Ishikawa (cell line): ENCODE measurements at regions not wholly inside any gene's neighbourhood (a gene's known extent, or its start where the extent isn't known, plus 50 kb on each side); places are given as distances from the start of the nearest gene placed in this dataset.

Source experiments
- CEBPB ChIP-seq: IDR thresholded peaks from 2 replicates; pipeline ENCODE4 v1.6.1; 2012
- CREB1 ChIP-seq: IDR thresholded peaks from 2 replicates; pipeline ENCODE4 v1.6.1; 2012; ENCODE audit warnings: low read depth
- EGR1 ChIP-seq: IDR thresholded peaks from 2 replicates; pipeline ENCODE4 v1.6.1; 2012
- EP300 ChIP-seq: IDR thresholded peaks from 2 replicates; pipeline ENCODE4 v1.6.1; 2012; ENCODE audit warnings: borderline replicate concordance
- FOXM1 ChIP-seq: IDR thresholded peaks from 2 replicates; pipeline ENCODE4 v1.6.1; 2012; ENCODE audit warnings: low read depth, borderline replicate concordance
- NFIC ChIP-seq: IDR thresholded peaks from 2 replicates; pipeline ENCODE4 v1.6.1; 2012
- RAD21 ChIP-seq: IDR thresholded peaks from 2 replicates; pipeline ENCODE4 v1.6.1; 2012; ENCODE audit warnings: low read depth
- TAF1 ChIP-seq: IDR thresholded peaks from 2 replicates; pipeline ENCODE4 v1.6.1; 2012; ENCODE audit warnings: low read depth, mild to moderate bottlenecking
- TCF12 ChIP-seq: IDR thresholded peaks from 2 replicates; pipeline ENCODE4 v1.6.1; 2012; ENCODE audit warnings: low read depth
- TEAD4 ChIP-seq: IDR thresholded peaks from 2 replicates; pipeline ENCODE4 v1.6.1; 2012
- YY1 ChIP-seq: IDR thresholded peaks from 2 replicates; pipeline ENCODE4 v1.6.1; 2012; ENCODE audit warnings: low read depth
- ZBTB7A ChIP-seq: IDR thresholded peaks from 2 replicates; pipeline ENCODE4 v1.6.1; 2012; ENCODE audit warnings: low read depth
- TF ChIP-seq, protein P1 (sequence below): IDR thresholded peaks from 2 replicates; pipeline ENCODE4 v1.6.1; 2012; ENCODE audit warnings: low read depth, mild to moderate bottlenecking
- TF ChIP-seq, protein P2 (sequence below): IDR thresholded peaks from 2 replicates; pipeline ENCODE4 v1.6.1; 2012
- TF ChIP-seq, protein P3 (sequence below): IDR thresholded peaks from 2 replicates; pipeline ENCODE4 v1.6.1; 2012

DNA sequence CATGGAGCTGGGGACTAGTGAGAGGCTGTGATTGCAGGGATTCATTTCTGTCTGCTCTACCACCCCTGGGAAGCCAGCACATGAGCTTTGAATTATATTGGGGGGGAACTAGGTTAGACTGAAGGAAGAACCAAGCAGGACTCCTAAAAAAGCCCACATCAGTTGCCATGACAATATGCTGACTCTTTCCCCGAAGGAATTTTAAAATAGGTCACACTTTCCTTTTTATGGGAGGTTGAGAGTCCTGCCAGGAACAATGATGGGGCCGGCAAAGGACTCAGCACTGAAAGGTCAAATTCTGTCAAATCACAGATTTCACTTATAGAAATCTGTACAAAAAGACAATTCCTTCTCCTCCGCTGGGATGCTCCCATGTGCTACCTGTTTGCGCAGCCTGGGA, 130.8 kb downstream of the ZNF621 start:
- no peak for TF ChIP-seq CREB1
- no peak for TF ChIP-seq TEAD4
- no peak for TF ChIP-seq TAF1
- no peak for TF ChIP-seq RAD21
- TF ChIP-seq, protein P1, sequence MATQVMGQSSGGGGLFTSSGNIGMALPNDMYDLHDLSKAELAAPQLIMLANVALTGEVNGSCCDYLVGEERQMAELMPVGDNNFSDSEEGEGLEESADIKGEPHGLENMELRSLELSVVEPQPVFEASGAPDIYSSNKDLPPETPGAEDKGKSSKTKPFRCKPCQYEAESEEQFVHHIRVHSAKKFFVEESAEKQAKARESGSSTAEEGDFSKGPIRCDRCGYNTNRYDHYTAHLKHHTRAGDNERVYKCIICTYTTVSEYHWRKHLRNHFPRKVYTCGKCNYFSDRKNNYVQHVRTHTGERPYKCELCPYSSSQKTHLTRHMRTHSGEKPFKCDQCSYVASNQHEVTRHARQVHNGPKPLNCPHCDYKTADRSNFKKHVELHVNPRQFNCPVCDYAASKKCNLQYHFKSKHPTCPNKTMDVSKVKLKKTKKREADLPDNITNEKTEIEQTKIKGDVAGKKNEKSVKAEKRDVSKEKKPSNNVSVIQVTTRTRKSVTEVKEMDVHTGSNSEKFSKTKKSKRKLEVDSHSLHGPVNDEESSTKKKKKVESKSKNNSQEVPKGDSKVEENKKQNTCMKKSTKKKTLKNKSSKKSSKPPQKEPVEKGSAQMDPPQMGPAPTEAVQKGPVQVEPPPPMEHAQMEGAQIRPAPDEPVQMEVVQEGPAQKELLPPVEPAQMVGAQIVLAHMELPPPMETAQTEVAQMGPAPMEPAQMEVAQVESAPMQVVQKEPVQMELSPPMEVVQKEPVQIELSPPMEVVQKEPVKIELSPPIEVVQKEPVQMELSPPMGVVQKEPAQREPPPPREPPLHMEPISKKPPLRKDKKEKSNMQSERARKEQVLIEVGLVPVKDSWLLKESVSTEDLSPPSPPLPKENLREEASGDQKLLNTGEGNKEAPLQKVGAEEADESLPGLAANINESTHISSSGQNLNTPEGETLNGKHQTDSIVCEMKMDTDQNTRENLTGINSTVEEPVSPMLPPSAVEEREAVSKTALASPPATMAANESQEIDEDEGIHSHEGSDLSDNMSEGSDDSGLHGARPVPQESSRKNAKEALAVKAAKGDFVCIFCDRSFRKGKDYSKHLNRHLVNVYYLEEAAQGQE, result no peak
- TF ChIP-seq ZBTB7A, result no peak
- TF ChIP-seq CEBPB, result no peak
- TF ChIP-seq NFIC, result no peak
- TF ChIP-seq YY1, result no peak
- TF ChIP-seq EP300, result no peak
- no peak for TF ChIP-seq FOXM1
- TF ChIP-seq, protein P2, sequence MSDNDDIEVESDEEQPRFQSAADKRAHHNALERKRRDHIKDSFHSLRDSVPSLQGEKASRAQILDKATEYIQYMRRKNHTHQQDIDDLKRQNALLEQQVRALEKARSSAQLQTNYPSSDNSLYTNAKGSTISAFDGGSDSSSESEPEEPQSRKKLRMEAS, result no peak
- no peak for TF ChIP-seq EGR1
- no peak for TF ChIP-seq TCF12
- TF ChIP-seq, protein P3, sequence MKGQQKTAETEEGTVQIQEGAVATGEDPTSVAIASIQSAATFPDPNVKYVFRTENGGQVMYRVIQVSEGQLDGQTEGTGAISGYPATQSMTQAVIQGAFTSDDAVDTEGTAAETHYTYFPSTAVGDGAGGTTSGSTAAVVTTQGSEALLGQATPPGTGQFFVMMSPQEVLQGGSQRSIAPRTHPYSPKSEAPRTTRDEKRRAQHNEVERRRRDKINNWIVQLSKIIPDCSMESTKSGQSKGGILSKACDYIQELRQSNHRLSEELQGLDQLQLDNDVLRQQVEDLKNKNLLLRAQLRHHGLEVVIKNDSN, result no peak

DNA sequence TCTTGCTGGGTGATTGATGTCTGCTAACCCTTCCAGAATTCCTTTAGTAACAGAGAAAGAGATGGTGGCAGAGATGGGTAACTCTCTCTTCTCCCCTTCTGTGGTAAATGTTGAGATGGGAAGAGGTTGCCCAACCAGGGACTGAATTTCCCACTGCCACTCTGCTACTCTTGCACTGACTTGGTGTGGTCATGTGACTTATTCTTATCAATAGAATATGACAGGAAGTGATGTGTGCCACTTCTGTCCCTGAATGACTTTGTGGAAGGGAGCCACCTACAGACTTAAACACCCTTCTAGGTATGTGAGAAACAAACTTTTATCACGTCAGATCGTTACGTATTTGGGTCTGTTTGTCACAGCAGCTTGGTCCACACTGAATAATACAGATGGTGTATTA, 132.9 kb downstream of the ZNF621 start:
- TF ChIP-seq TEAD4 (no peak), TAF1 (no peak)

DNA sequence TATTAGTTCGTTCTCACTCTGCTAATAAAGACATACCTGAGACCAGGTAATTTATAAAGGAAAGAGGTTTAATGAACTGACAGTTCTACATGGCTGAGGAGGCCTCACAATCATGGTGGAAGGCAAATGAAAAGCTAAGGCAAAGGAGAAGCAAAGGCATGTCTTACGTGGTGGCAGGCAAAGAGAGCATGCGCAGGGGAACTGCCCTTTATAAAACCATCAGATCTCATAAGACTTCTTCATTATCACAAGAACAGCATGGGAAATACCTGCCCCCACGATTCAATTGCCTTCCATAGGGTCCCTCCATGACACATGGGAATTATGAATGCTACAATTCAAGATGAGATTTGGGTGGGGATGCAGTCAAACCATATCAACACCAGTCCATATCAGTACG, 133.5 kb downstream of the ZNF621 start:
- TF ChIP-seq, protein P2, result no peak
- TF ChIP-seq, protein P3, result no peak

DNA sequence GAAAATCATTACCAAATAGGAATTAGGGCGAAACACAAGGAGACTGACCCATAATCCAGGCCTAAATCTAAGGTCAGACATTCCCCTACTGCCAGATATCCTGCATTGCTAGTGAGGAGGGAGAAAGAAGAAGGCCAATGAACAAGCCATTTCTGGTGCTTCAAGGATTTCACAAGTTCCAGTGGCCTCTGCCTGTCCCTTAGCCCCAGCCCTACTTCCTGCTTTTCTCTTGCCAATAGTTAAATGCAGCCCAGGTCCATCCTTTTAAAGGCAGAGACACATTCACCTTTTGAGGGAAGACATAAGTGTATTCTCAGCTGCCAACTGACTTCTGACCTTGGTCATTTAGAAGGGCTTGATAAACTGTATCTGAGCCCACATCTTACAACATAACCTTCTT, 135.8 kb downstream of the ZNF621 start:
- no peak for TF ChIP-seq FOXM1
- no peak for TF ChIP-seq YY1
- no peak for TF ChIP-seq CREB1
- TF ChIP-seq, protein P1, result no peak
- TF ChIP-seq TEAD4, result no peak
- no peak for TF ChIP-seq TAF1

DNA sequence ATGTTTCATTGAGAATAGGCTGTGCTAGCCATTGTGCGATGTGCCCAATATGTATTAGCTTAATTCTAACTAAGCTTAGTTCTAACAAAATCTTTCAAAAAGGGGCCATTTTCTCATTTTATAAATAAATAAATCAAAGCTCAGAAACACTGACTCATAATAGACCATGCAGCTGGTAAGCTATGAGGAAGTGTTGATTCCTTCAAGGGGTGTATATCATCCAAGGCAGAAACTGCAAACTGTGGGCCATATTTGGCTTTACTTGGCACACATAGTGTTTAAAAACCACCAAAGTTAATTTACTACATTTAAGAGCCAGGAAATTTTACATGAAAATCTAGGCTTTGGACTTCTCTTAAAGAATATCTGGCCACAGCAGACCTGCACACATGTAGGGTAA, 136.5 kb downstream of the ZNF621 start:
- TF ChIP-seq RAD21, result no peak
- TF ChIP-seq CEBPB, result no peak
- no peak for TF ChIP-seq YY1
- no peak for TF ChIP-seq NFIC
- TF ChIP-seq CREB1, result no peak
- TF ChIP-seq TAF1, result no peak
- TF ChIP-seq, protein P2, result no peak
- no peak for TF ChIP-seq TEAD4
- TF ChIP-seq EGR1, result no peak

DNA sequence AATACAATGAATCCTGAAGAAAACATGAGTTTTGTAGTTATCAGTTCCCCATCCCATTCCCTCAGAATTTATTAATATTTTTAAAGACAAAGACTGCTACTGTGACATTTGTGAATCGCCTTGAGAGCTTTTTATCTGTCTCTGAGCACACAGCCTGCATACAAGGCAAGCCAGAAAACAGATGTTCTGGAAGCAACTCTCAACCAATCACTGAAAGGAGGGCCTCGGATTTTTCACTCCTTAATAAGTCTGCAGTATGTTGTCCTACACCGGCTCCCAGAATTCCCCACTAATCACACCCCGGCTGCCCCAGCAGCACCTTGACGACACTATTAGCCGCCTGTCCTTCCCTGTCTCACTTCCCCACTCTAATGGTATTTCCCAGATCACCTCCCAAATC, 138.5 kb downstream of the ZNF621 start:
- TF ChIP-seq, protein P1, result no peak
- TF ChIP-seq RAD21 (no peak), TCF12 (no peak), FOXM1 (no peak), CEBPB (no peak), NFIC (no peak), CREB1 (no peak)
